H1 (cell line): ENCODE measurements at regions not wholly inside any gene's neighbourhood (a gene's known extent, or its start where the extent isn't known, plus 50 kb on each side); places are given as distances from the start of the nearest gene placed in this dataset.

Experiments used
- CTCF ChIA-PET: fragments of 300-600 bp; sonication (Branson Sonifier 250); formaldehyde crosslinking; loops from one replicate; lab custom pipeline; 2021; ENCODE audit not compliant: partially characterized antibody; lab: Charles Lee
- POLR2A ChIA-PET: fragments of 300-600 bp; sonication (Branson Sonifier 250); formaldehyde crosslinking; loops from one replicate; lab custom pipeline; 2021; ENCODE audit warnings: inconsistent platforms; ENCODE audit not compliant: partially characterized antibody; lab: Charles Lee
- DNase-seq, 2 experiments: peaks; one replicate each; pipeline versions ENCODE4 v3.0.0 to v3.0.0-alpha.2; 2010 to 2022; ENCODE audit warnings: low spot score in 2 of 2, low read depth in 1 of 2, mixed read lengths in 1 of 2
- FAIRE-seq: peaks from 2 replicates; lab custom pipeline; 2011; peaks lifted over from hg19 to GRCh38; lab: Jason Lieb, UNC
- H2AFZ ChIP-seq: 2 replicates; pipeline ENCODE4 v1.8.1; 2012; ENCODE audit warnings: low read length, inconsistent platforms
- H2AK5ac ChIP-seq: 2 replicates; pipeline ENCODE4 v1.6.1; 2013; ENCODE audit warnings: low read depth, low read length
- H2BK120ac ChIP-seq: replicated peaks from 2 replicates; pipeline ENCODE3; 2013; ENCODE audit warnings: low read depth, low read length, inconsistent platforms
- H2BK12ac ChIP-seq: 2 replicates; pipeline ENCODE4 v1.6.1; 2013; ENCODE audit warnings: low read depth, low read length
- H2BK15ac ChIP-seq: 2 replicates; pipeline ENCODE4 v1.6.1; 2013; ENCODE audit warnings: low read length
- H2BK20ac ChIP-seq: 2 replicates; pipeline ENCODE4 v1.6.1; 2013; ENCODE audit warnings: low read length
- H2BK5ac ChIP-seq: 2 replicates; pipeline ENCODE4 v1.6.1; 2013; ENCODE audit warnings: low read depth, low read length
- H3K14ac ChIP-seq: 2 replicates; pipeline ENCODE4 v1.6.1; 2013; ENCODE audit warnings: inconsistent platforms; ENCODE audit not compliant: insufficient read length
- H3K18ac ChIP-seq: 2 replicates; pipeline ENCODE4 v1.6.1; 2013; ENCODE audit warnings: low read length; ENCODE audit errors: extremely low read depth
- H3K23ac ChIP-seq: 2 replicates; pipeline ENCODE4 v1.6.1; 2013; ENCODE audit warnings: inconsistent platforms; ENCODE audit not compliant: insufficient read length
- H3K23me2 ChIP-seq: 2 replicates; pipeline ENCODE4 v1.6.1; 2013; ENCODE audit warnings: low read depth, low read length
- H3K27ac ChIP-seq: 2 replicates; pipeline ENCODE4 v1.6.1; 2011; ENCODE audit warnings: low read depth, low read length, inconsistent platforms
- H3K27me3 ChIP-seq, 4 experiments: replicated peaks in 1 of 4; 1 replicate in 1 of 4; 2 replicates in 3 of 4; pipeline versions ENCODE4 v1.6.1 to v1.8.1; 2011 to 2013; ENCODE audit warnings: low read length in 3 of 4, mild to moderate bottlenecking in 3 of 4, inconsistent platforms in 2 of 4, mixed read lengths in 2 of 4, moderate library complexity in 1 of 4; ENCODE audit not compliant: control insufficient read depth in 3 of 4, insufficient read depth in 3 of 4; ENCODE audit errors: extremely low read depth in 1 of 4
- H3K36me3 ChIP-seq, 4 experiments: 2 replicates each; pipeline versions ENCODE4 v1.6.1 to v1.8.1; 2011 to 2013; ENCODE audit warnings: mild to moderate bottlenecking in 4 of 4, low read length in 3 of 4, moderate library complexity in 2 of 4, control low read depth in 1 of 4, inconsistent platforms in 1 of 4; ENCODE audit not compliant: insufficient read depth in 4 of 4, control insufficient read depth in 2 of 4
- H3K4ac ChIP-seq: replicated peaks from 2 replicates; pipeline ENCODE3; 2013; ENCODE audit warnings: low read length, low read depth, mixed read lengths, inconsistent platforms; ENCODE audit not compliant: insufficient read length
- H3K4me1 ChIP-seq, 4 experiments: replicated peaks in 1 of 4; 1 replicate in 1 of 4; 2 replicates in 3 of 4; pipeline versions ENCODE4 v1.6.1 to v1.8.1; 2011 to 2013; ENCODE audit warnings: low read length in 3 of 4, inconsistent platforms in 2 of 4, mixed read lengths in 1 of 4; ENCODE audit not compliant: insufficient read depth in 4 of 4, control insufficient read depth in 3 of 4
- H3K4me2 ChIP-seq, 2 experiments: 2 replicates each; pipeline versions ENCODE4 v1.6.1 to v1.8.1; 2011 to 2013; ENCODE audit warnings: low read depth in 2 of 2, low read length in 2 of 2, control low read depth in 1 of 2, inconsistent platforms in 1 of 2, mild to moderate bottlenecking in 1 of 2; ENCODE audit not compliant: insufficient read depth in 1 of 2
- H3K4me3 ChIP-seq, 4 experiments: fragments of 200-600, 300-600 bp in 1 of 4; sonication (generic), shearing (Covaris generic), sonication (Bioruptor Twin) in 1 of 4; 2 replicates each; pipeline versions ENCODE4 v1.5.1 to v1.8.1; 2011 to 2016; ENCODE audit warnings: low read length in 4 of 4, low read depth in 3 of 4, control low read depth in 2 of 4, inconsistent platforms in 2 of 4, mild to moderate bottlenecking in 2 of 4, mixed read lengths in 1 of 4, moderate library complexity in 1 of 4; ENCODE audit not compliant: insufficient read depth in 2 of 4; ENCODE audit errors: extremely low read depth in 1 of 4
- H3K56ac ChIP-seq: replicated peaks from 2 replicates; pipeline ENCODE3; 2013; ENCODE audit warnings: low read depth, mild to moderate bottlenecking, mixed read lengths, low read length, inconsistent platforms; ENCODE audit not compliant: insufficient read length
- H3K79me1 ChIP-seq: 2 replicates; pipeline ENCODE4 v1.6.1; 2013; ENCODE audit warnings: low read depth, low read length, control low read depth
- H3K79me2 ChIP-seq, 2 experiments: 2 replicates each; pipeline versions ENCODE4 v1.6.1 to v1.8.1; 2012 to 2013; ENCODE audit warnings: low read length in 2 of 2, mild to moderate bottlenecking in 2 of 2, inconsistent platforms in 1 of 2; ENCODE audit not compliant: insufficient read depth in 2 of 2, control insufficient read depth in 1 of 2
- H3K9ac ChIP-seq, 4 experiments: replicated peaks in 1 of 4; 1 replicate in 1 of 4; 2 replicates in 3 of 4; pipeline versions ENCODE4 v1.6.1 to v1.8.1; 2011 to 2013; ENCODE audit warnings: low read depth in 3 of 4, low read length in 3 of 4, control low read depth in 2 of 4, mild to moderate bottlenecking in 2 of 4, moderate library complexity in 2 of 4, inconsistent platforms in 1 of 4; ENCODE audit errors: extremely low read depth in 1 of 4
- H3K9me3 ChIP-seq, 2 experiments: 2 replicates each; pipeline versions ENCODE4 v1.6.1 to v1.8.1; 2012 to 2013; ENCODE audit warnings: mild to moderate bottlenecking in 2 of 2, moderate library complexity in 2 of 2, control low read depth in 1 of 2, inconsistent platforms in 1 of 2, low read depth in 1 of 2, low read length in 1 of 2, mixed read lengths in 1 of 2; ENCODE audit not compliant: insufficient read depth in 2 of 2
- H4K20me1 ChIP-seq, 2 experiments: replicated peaks in 1 of 2; 2 replicates each; pipeline versions ENCODE3 to v1.8.1; 2011 to 2013; ENCODE audit warnings: inconsistent platforms in 2 of 2, low read length in 2 of 2, mild to moderate bottlenecking in 1 of 2; ENCODE audit not compliant: insufficient read depth in 2 of 2, control insufficient read depth in 1 of 2
- H4K5ac ChIP-seq: 2 replicates; pipeline ENCODE4 v1.6.1; 2013; ENCODE audit warnings: low read length, low read depth, mixed read lengths, inconsistent platforms; ENCODE audit not compliant: insufficient read length
- H4K8ac ChIP-seq: 2 replicates; pipeline ENCODE4 v1.8.0; 2013; ENCODE audit warnings: mild to moderate bottlenecking, moderate library complexity, low read length, inconsistent platforms; ENCODE audit not compliant: insufficient read depth; ENCODE audit errors: extremely low read depth
- H4K91ac ChIP-seq: replicated peaks from 2 replicates; pipeline ENCODE3; 2013; ENCODE audit warnings: low read length, mixed read lengths, inconsistent platforms; ENCODE audit not compliant: insufficient read length
- EZH2 ChIP-seq: fragments of 200-600 bp; sonication (generic); IDR thresholded peaks from 2 replicates; pipeline ENCODE4 v1.7.1; 2012; ENCODE audit warnings: low read depth, mild to moderate bottlenecking, moderate library complexity, low read length, inconsistent platforms; ENCODE audit not compliant: severe bottlenecking
- KDM5A ChIP-seq: fragments of 200-600 bp; IDR thresholded peaks from 2 replicates; pipeline ENCODE4 v1.7.1; 2012; ENCODE audit warnings: mild to moderate bottlenecking, low read length, inconsistent platforms, mixed read lengths
- RFX5 ChIP-seq: IDR thresholded peaks from 2 replicates; pipeline ENCODE4 v1.6.1; 2011; ENCODE audit warnings: low read depth, low read length, improper control_type of control experiment, borderline replicate concordance
- RNF2 ChIP-seq: fragments of 200-900, 300-1000 bp; sonication (generic); IDR thresholded peaks from 2 replicates; pipeline ENCODE4 v1.7.1; 2016; ENCODE audit warnings: borderline replicate concordance, low read depth, mild to moderate bottlenecking, antibody characterized with exemption, low read length; ENCODE audit not compliant: poor library complexity, severe bottlenecking; ENCODE audit errors: missing control alignments
- WGBS, 2 experiments: shearing (Covaris generic) in 1 of 2; methylation state at CpG; one replicate each; pipeline versions ENCODE4 v1.1.6 to v1.1.7; 2013 to 2015; ENCODE audit warnings: low lambda C conversion rate in 2 of 2, mixed read lengths in 2 of 2, inconsistent platforms in 1 of 2, low coverage in 1 of 2, missing lambda C conversion rate in 1 of 2; ENCODE audit not compliant: insufficient replicate concordance in 2 of 2, insufficient coverage in 1 of 2, insufficient read length in 1 of 2; ENCODE audit errors: extremely low coverage in 1 of 2, missing lambda C conversion rate in 1 of 2; 5-methylcytosine and 5-hydroxymethylcytosine counted together

- FAIRE-seq (no peak), DNase-seq (no peak)
- ChIA-PET POLR2A (no interaction called here), CTCF (no interaction called here)
- Histone ChIP-seq H3K27me3 (no peaks in the 10 kb centered on the region), H2BK20ac (no peak overlapping the region), H3K4me1 (no peaks in the 10 kb centered on the region), H2BK5ac (no peak overlapping the region), H3K9me3 (no peaks in the 10 kb centered on the region), H3K79me1 (no peaks in the 10 kb centered on the region), H2AK5ac (no peak overlapping the region), H3K27ac (no peak overlapping the region), H3K4ac (no peak overlapping the region), H2BK120ac (no peak overlapping the region), H3K36me3 (no peaks in the 10 kb centered on the region), H4K5ac (no peak overlapping the region), H3K23ac (no peak overlapping the region), H3K4me2 (no peak overlapping the region), H3K79me2 (no peaks in the 10 kb centered on the region), H2BK15ac (no peak overlapping the region), H4K91ac (no peak overlapping the region), H3K56ac (no peak overlapping the region), H3K9ac (no peak overlapping the region), H2AFZ (no peak overlapping the region), H4K8ac (no peak overlapping the region; the same call in 1 of the 2 replicates), H3K4me3 (no peak overlapping the region), H2BK12ac (no peak overlapping the region; the same call in 1 of the 2 replicates), H4K20me1 (no peaks in the 10 kb centered on the region), H3K23me2 (no peaks in the 10 kb centered on the region), H3K14ac (no peak overlapping the region), H3K18ac (no peak overlapping the region)
- WGBS, 2 experiments = 85% methylated on average over 20 of the region's 20 CpGs; no CpG with 5 or more reads in 1 of the 2 experiments
- TF ChIP-seq RNF2 = no peak
- TF ChIP-seq KDM5A = no peak
- no peak for TF ChIP-seq RFX5
- TF ChIP-seq EZH2 = no peak
Observed at GRCh38 chr13:111469916-111470506, 149.6 kb downstream of the TEX29 start.
